GM23248 (cell line): ENCODE measurements at regions not wholly inside any gene's neighbourhood (a gene's known extent, or its start where the extent isn't known, plus 50 kb on each side); places are given as distances from the start of the nearest gene placed in this dataset.
A peak's percentile ranks its signal among the peaks of the same experiment; 100 is the strongest.

Experiments
- DNase-seq: peaks from one replicate; pipeline ENCODE4 v3.0.0-alpha.2; 2015
- H2AFZ ChIP-seq: fragments of 200-600 bp; sonication (generic); 2 replicates; pipeline ENCODE4 v1.6.1; 2016; ENCODE audit warnings: antibody characterized with exemption
- H3F3A ChIP-seq: fragments of 200-600 bp; sonication (generic); 2 replicates; pipeline ENCODE4 v1.6.1; 2016; ENCODE audit warnings: mild to moderate bottlenecking, antibody characterized with exemption, mixed run types; ENCODE audit not compliant: insufficient read depth
- H3K27ac ChIP-seq: fragments of 200-600 bp; sonication (generic); 2 replicates; pipeline ENCODE4 v1.5.1; 2016; ENCODE audit warnings: mild to moderate bottlenecking
- H3K27me3 ChIP-seq: fragments of 200-600 bp; sonication (generic); replicated peaks from 2 replicates; pipeline ENCODE4 v1.6.1; 2016; ENCODE audit warnings: mild to moderate bottlenecking; ENCODE audit not compliant: insufficient read depth
- H3K36me3 ChIP-seq: fragments of 200-600 bp; sonication (generic); 2 replicates; pipeline ENCODE4 v1.6.1; 2016; ENCODE audit warnings: low read depth, mild to moderate bottlenecking
- H3K4me1 ChIP-seq: fragments of 200-600 bp; sonication (generic); 2 replicates; pipeline ENCODE4 v1.6.1; 2016; ENCODE audit warnings: mild to moderate bottlenecking; ENCODE audit not compliant: insufficient read depth
- H3K4me2 ChIP-seq: fragments of 200-600 bp; sonication (generic); one replicate; pipeline ENCODE4 v1.6.1; 2016; ENCODE audit warnings: mild to moderate bottlenecking; ENCODE audit not compliant: unreplicated experiment
- H3K4me3 ChIP-seq: fragments of 200-600 bp; sonication (generic); 2 replicates; pipeline ENCODE4 v1.5.1; 2016; ENCODE audit warnings: mild to moderate bottlenecking
- H3K79me2 ChIP-seq: fragments of 200-600 bp; sonication (generic); 2 replicates; pipeline ENCODE4 v1.6.1; 2016; ENCODE audit warnings: mild to moderate bottlenecking; ENCODE audit not compliant: insufficient read depth
- H3K9ac ChIP-seq: fragments of 200-600 bp; sonication (generic); 2 replicates; pipeline ENCODE4 v1.6.1; 2016; ENCODE audit warnings: mild to moderate bottlenecking
- H3K9me2 ChIP-seq: fragments of 200-600 bp; sonication (generic); 2 replicates; pipeline ENCODE4 v1.6.1; 2016; ENCODE audit warnings: mixed run types, mild to moderate bottlenecking, moderate library complexity; ENCODE audit not compliant: insufficient read depth
- H3K9me3 ChIP-seq: fragments of 200-600 bp; sonication (generic); one replicate; pipeline ENCODE4 v1.6.1; 2017; ENCODE audit warnings: low read depth
- H4K20me1 ChIP-seq: fragments of 200-600 bp; sonication (generic); 2 replicates; pipeline ENCODE4 v1.6.0; 2016; ENCODE audit not compliant: insufficient read depth
- EZH2 ChIP-seq: fragments of 200-600 bp; sonication (generic); IDR thresholded peaks from 2 replicates; pipeline ENCODE4 v1.6.1; 2018; ENCODE audit warnings: antibody characterized with exemption, mild to moderate bottlenecking; ENCODE audit not compliant: insufficient read depth, poor library complexity, severe bottlenecking
- EZH2phosphoT487 ChIP-seq: fragments of 200-600 bp; sonication (generic); IDR thresholded peaks from 2 replicates; pipeline ENCODE4 v1.6.1; 2018; ENCODE audit warnings: antibody characterized with exemption, moderate library complexity, mild to moderate bottlenecking, low read depth; ENCODE audit not compliant: insufficient read depth
- WGBS, 2 experiments: methylation state at CpG; one replicate each; pipeline ENCODE4 v1.1.6; 2015 to 2017; ENCODE audit warnings: low lambda C conversion rate in 2 of 2, low coverage in 1 of 2; ENCODE audit errors: missing lambda C conversion rate in 2 of 2; 5-methylcytosine and 5-hydroxymethylcytosine counted together
- in situ Hi-C: fragments of 300-500 bp; cut with MboI; formaldehyde crosslinking; loops from 2 replicates; pipeline ENCODE4 v1.15.0; 2020

- no peak overlapping the region for H3K27ac ChIP-seq
- no peak overlapping the region for H3K4me3 ChIP-seq
- H3K4me2 ChIP-seq = no peak overlapping the region
- TF ChIP-seq EZH2phosphoT487 (no peak), EZH2 (no peak)
- no peaks in the 10 kb centered on the region for H3K9me2 ChIP-seq
- no peak for DNase-seq
- 24 to 30% methylated on average over 3 of the region's 3 CpGs for WGBS, 2 experiments
- H2AFZ ChIP-seq = no peak overlapping the region
- H3F3A ChIP-seq = no peaks in the 10 kb centered on the region
- H4K20me1 ChIP-seq = no peaks in the 10 kb centered on the region
- H3K4me1 ChIP-seq = no peaks in the 10 kb centered on the region
- H3K36me3 ChIP-seq = no peaks in the 10 kb centered on the region
- in situ Hi-C loops = no loop called here
- H3K79me2 ChIP-seq = no peaks in the 10 kb centered on the region
- no peaks in the 10 kb centered on the region for H3K9me3 ChIP-seq
- H3K9ac ChIP-seq = no peak overlapping the region
- H3K27me3 ChIP-seq = no peaks in the 10 kb centered on the region
Observed at GRCh38 chrX:10821293-10821692, 200.9 kb upstream of the MID1 start.

GRCh38 chrX:10828036-10828435 lies 207.7 kb upstream of the MID1 start:
- no peak for TF ChIP-seq EZH2
- no peak for TF ChIP-seq EZH2phosphoT487
- Histone ChIP-seq H3K4me3 (no peak overlapping the region), H3K4me2 (no peak overlapping the region), H3K27me3 (no peaks in the 10 kb centered on the region), H3K9me2 (no peaks in the 10 kb centered on the region), H3K4me1 (0 out of 2 replicates have a peak, but pooled peaks cover 2% of the 10 kb centered on the region), H3K36me3 (no peaks in the 10 kb centered on the region), H3K9me3 (no peaks in the 10 kb centered on the region), H3K9ac (no peak overlapping the region), H4K20me1 (no peaks in the 10 kb centered on the region), H2AFZ (no peak overlapping the region), H3K27ac (no peak overlapping the region), H3F3A (peaks cover 6% of the 10 kb centered on the region; the same call in 1 of the 2 replicates), H3K79me2 (no peaks in the 10 kb centered on the region)
- in situ Hi-C loops = no loop called here
- no peak for DNase-seq
- 61 to 64% methylated on average over 5 of the region's 5 CpGs for WGBS, 2 experiments

- no peak overlapping the region for H3K27ac ChIP-seq
- H2AFZ ChIP-seq = no peak overlapping the region
- in situ Hi-C loops = no loop called here
- peaks cover 7% of the 10 kb centered on the region; the same call in 1 of the 2 replicates for H3F3A ChIP-seq
- WGBS, 2 experiments = 60 to 72% methylated on average over 4 of the region's 4 CpGs
- 0 out of 2 replicates have a peak, but pooled peaks cover 2% of the 10 kb centered on the region for H3K4me1 ChIP-seq
- H3K27me3 ChIP-seq = no peaks in the 10 kb centered on the region
- H3K9ac ChIP-seq = no peak overlapping the region
- no peak for TF ChIP-seq EZH2
- TF ChIP-seq EZH2phosphoT487 = no peak
- no peak overlapping the region for H3K4me3 ChIP-seq
- H3K4me2 ChIP-seq = no peak overlapping the region
- H4K20me1 ChIP-seq = no peaks in the 10 kb centered on the region
- H3K36me3 ChIP-seq = no peaks in the 10 kb centered on the region
- no peaks in the 10 kb centered on the region for H3K9me2 ChIP-seq
- no peak for DNase-seq
- H3K79me2 ChIP-seq = no peaks in the 10 kb centered on the region
- no peaks in the 10 kb centered on the region for H3K9me3 ChIP-seq
Observed at GRCh38 chrX:10828640-10829039, 208.3 kb upstream of the MID1 start.

DNA sequence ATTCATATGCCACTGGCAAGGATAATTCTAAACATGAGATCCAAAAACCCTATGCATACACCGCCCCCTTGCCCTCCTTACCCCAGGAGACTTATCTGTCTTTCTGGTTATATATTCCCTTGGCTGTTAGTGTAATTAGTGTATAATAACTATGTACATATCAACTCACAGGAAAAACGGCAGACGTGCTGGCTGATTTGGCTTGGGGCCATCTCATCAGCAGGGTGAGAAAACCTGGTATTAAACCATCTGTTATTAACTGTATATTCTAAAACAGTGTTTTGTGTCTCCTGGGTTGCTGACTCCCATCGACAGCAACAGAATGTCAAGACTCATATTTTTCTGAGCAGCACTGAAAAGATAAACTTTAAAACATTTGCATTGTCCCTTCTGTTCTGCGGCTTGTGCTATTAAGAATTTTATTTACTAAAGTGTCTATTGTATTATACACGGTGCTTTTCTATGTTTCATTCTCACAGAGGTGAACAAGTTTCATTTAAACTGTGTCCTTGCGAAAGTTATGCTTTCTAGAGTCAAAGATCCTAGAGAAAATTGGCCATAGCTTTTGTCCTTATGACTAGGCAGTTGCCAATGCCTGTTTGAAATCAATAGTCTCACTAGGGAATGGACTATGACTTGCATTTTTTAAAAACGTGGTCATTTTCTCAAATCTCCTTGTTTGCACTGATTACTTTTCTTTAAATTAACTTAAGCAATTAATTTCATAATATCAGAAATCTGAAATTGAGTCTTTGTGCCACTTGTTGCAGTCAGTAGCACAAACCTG lies 211.5 kb upstream of the MID1 start:
- Histone ChIP-seq H3K9me2 (no peaks in the 10 kb centered on the region), H3K36me3 (no peaks in the 10 kb centered on the region), H3K9ac (no peak overlapping the region), H3K27me3 (no peaks in the 10 kb centered on the region), H3K9me3 (no peaks in the 10 kb centered on the region), H3K4me1 (0 out of 2 replicates have a peak, but pooled peaks cover 2% of the 10 kb centered on the region), H3F3A (peaks cover 7% of the 10 kb centered on the region; the same call in 1 of the 2 replicates), H4K20me1 (no peaks in the 10 kb centered on the region), H3K4me2 (no peak overlapping the region), H3K4me3 (peak overlapping the region; percentile 70), H2AFZ (no peak overlapping the region), H3K79me2 (no peaks in the 10 kb centered on the region), H3K27ac (no peak overlapping the region)
- TF ChIP-seq EZH2phosphoT487 (no peak), EZH2 (no peak)
- WGBS, 2 experiments = 14 to 17% methylated on average over 8 of the region's 8 CpGs
- DNase-seq = peak; percentile 14
- in situ Hi-C loops = no loop called here
